ENCODE measurements at regions not wholly inside any gene's neighbourhood (a gene's known extent, or its start where the extent isn't known, plus 50 kb on each side); places are given as distances from the start of the nearest gene placed in this dataset.
"Not testable (repeated sequence)": the region's sequence is repeated elsewhere in the genome, so short reads cannot be mapped to it uniquely, and the experiment has no call there.

DNA sequence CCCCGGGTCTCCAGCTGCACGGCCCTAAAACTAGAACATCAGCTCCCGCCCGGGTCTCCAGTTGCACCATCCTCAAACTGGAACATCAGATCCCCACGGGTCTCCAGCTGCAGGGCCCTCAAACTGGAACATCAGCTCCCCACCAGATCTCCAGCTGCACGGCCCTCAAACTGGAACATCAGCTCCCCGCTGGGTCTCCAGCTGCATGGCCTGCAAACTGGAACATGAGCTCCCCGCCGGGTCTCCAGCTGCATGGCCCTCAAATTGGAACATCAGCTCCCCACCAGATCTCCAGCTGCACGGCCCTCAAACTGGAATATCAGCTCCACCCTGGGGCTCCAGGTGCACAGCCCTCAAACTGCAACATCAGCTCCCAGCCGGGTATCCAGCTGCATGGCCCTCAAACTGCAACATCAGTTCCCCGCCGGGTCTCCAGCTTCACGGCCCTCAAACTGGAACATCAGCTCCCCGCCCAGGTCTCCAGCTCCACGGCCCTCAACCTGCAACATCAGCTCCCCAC is 93.5 kb upstream of the LPCAT1 start:
- TF ChIP-seq, protein P1, sequence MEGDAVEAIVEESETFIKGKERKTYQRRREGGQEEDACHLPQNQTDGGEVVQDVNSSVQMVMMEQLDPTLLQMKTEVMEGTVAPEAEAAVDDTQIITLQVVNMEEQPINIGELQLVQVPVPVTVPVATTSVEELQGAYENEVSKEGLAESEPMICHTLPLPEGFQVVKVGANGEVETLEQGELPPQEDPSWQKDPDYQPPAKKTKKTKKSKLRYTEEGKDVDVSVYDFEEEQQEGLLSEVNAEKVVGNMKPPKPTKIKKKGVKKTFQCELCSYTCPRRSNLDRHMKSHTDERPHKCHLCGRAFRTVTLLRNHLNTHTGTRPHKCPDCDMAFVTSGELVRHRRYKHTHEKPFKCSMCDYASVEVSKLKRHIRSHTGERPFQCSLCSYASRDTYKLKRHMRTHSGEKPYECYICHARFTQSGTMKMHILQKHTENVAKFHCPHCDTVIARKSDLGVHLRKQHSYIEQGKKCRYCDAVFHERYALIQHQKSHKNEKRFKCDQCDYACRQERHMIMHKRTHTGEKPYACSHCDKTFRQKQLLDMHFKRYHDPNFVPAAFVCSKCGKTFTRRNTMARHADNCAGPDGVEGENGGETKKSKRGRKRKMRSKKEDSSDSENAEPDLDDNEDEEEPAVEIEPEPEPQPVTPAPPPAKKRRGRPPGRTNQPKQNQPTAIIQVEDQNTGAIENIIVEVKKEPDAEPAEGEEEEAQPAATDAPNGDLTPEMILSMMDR (conservative IDR thresholded peaks at IDR 0.05) = not testable (repeated sequence)
- not testable (repeated sequence) for TF ChIP-seq EZH2 (IDR thresholded peaks at IDR 0.05; ENCODE audit: low read depth)

Measured in PC-9 (cell line).